Gastrocnemius medialis (tissue), 4 donors: ENCODE measurements at regions not wholly inside any gene's neighbourhood (a gene's known extent, or its start where the extent isn't known, plus 50 kb on each side); places are given as distances from the start of the nearest gene placed in this dataset.

ENCODE experiments used
- ATAC-seq, 2 donors: fragments of 150-250 bp; one replicate each; pipeline ENCODE4 v1.9.1; 2016
- DNase-seq, 2 donors: peaks; one replicate each; pipeline ENCODE4 v3.0.0-alpha.2; 2019
- H3K27ac ChIP-seq, 4 donors: fragments of 200-600 bp; sonication (generic); 1 replicate in 1 of 4; 2 replicates in 3 of 4; pipeline ENCODE4 v1.5.1; 2016 to 2018; ENCODE audit warnings: mild to moderate bottlenecking in 2 of 4, moderate library complexity in 1 of 4
- H3K27me3 ChIP-seq, 3 donors: fragments of 200-600 bp; sonication (generic) in 2 of 3; 1 replicate in 1 of 3; 2 replicates in 2 of 3; pipeline versions ENCODE4 v1.5.1 to v1.6.0; 2016 to 2019; ENCODE audit warnings: mild to moderate bottlenecking in 1 of 3, moderate library complexity in 1 of 3
- H3K36me3 ChIP-seq, 2 donors: fragments of 200-600 bp; sonication (generic) in 1 of 2; one replicate each; pipeline ENCODE4 v1.5.1; 2017 to 2018
- H3K4me1 ChIP-seq, 2 donors: fragments of 200-600 bp; sonication (generic) in 1 of 2; one replicate each; pipeline ENCODE4 v1.5.1; 2016 to 2017; ENCODE audit warnings: mild to moderate bottlenecking in 2 of 2
- H3K4me3 ChIP-seq, 4 donors: fragments of 200-600 bp; sonication (generic) in 3 of 4; 1 replicate in 1 of 4; 2 replicates in 3 of 4; pipeline ENCODE4 v1.5.1; 2016 to 2019; ENCODE audit warnings: mild to moderate bottlenecking in 2 of 4
- H3K9me3 ChIP-seq, 3 donors: fragments of 200-600 bp; sonication (generic) in 2 of 3; 1 replicate in 1 of 3; 2 replicates in 2 of 3; pipeline ENCODE4 v1.5.1; 2016 to 2019
- CTCF ChIP-seq, 5 experiments: fragments of 450-650 bp in 3 of 5; fragments of 200-600 bp in 2 of 5; sonication (generic) in 2 of 5; IDR thresholded peaks in 4 of 5; conservative IDR thresholded peaks in 1 of 5; 1 replicate in 4 of 5; 2 replicates in 1 of 5; pipeline ENCODE4 v1.5.1; 2016 to 2019; ENCODE audit warnings: antibody characterized with exemption in 5 of 5, mild to moderate bottlenecking in 3 of 5, moderate library complexity in 3 of 5
- POLR2A ChIP-seq, 2 donors: fragments of 450-650 bp; IDR thresholded peaks; one replicate each; pipeline ENCODE4 v1.6.1; 2017; ENCODE audit warnings: antibody characterized with exemption in 2 of 2, mild to moderate bottlenecking in 2 of 2, moderate library complexity in 2 of 2
- in situ Hi-C, 4 donors: fragments of 200-750 bp; cut with MboI; loops; one replicate each; pipeline versions ENCODE4 v1.15.0 to v1.8.0; 2017; ENCODE audit warnings: low sequenced_read_pairs in 4 of 4
- intact Hi-C: fragments of 100-400 bp; cut with DNase I; formaldehyde crosslinking; loops from one replicate; pipeline ENCODE4 v1.15.1; 2023; ENCODE audit warnings: low total_unique reads

- H3K27ac ChIP-seq, result no peak overlapping the region
- H3K4me3 ChIP-seq, result no peak overlapping the region
- H3K36me3 ChIP-seq, result no peaks in the 10 kb centered on the region
- H3K9me3 ChIP-seq, result no peaks in the 10 kb centered on the region
- intact Hi-C loops, result no loop called here
- H3K4me1 ChIP-seq, result no peaks in the 10 kb centered on the region
- no peak for ATAC-seq
- TF ChIP-seq CTCF (IDR thresholded peaks at IDR 0.05 in 4 of 5, conservative IDR thresholded peaks at IDR 0.05 in 1 of 5) (no peak), POLR2A (IDR thresholded peaks at IDR 0.05) (no peak)
- no peaks in the 10 kb centered on the region for H3K27me3 ChIP-seq
- no peak for DNase-seq
- in situ Hi-C loops, result no loop called here
Measured at GRCh38 chr18:22080035-22080434, 89.4 kb upstream of the GATA6 start.

GRCh38 chr18:22082408-22082807 lies 87.0 kb upstream of the GATA6 start:
- TF ChIP-seq POLR2A (IDR thresholded peaks at IDR 0.05) (no peak), CTCF (IDR thresholded peaks at IDR 0.05 in 4 of 5, conservative IDR thresholded peaks at IDR 0.05 in 1 of 5) (no peak)
- DNase-seq (no peak), ATAC-seq (no peak)
- Histone ChIP-seq H3K27ac (no peak overlapping the region), H3K36me3 (no peaks in the 10 kb centered on the region), H3K4me1 (no peaks in the 10 kb centered on the region), H3K9me3 (no peaks in the 10 kb centered on the region), H3K27me3 (peaks cover 0 to 3% (median 0%) of the 10 kb centered on the region in 3 donors), H3K4me3 (no peak overlapping the region)
- intact Hi-C loops (no loop called here), in situ Hi-C loops (no loop called here)

GRCh38 chr18:22084547-22084946 lies 84.8 kb upstream of the GATA6 start:
- H3K27me3 ChIP-seq, result peaks cover 0 to 3% (median 0%) of the 10 kb centered on the region in 3 donors
- no peak overlapping the region for H3K4me3 ChIP-seq
- ATAC-seq (no peak), DNase-seq (no peak)
- H3K4me1 ChIP-seq, result no peaks in the 10 kb centered on the region
- TF ChIP-seq CTCF (IDR thresholded peaks at IDR 0.05 in 4 of 5, conservative IDR thresholded peaks at IDR 0.05 in 1 of 5) (no peak), POLR2A (IDR thresholded peaks at IDR 0.05) (no peak)
- no peaks in the 10 kb centered on the region for H3K36me3 ChIP-seq
- intact Hi-C loops, result no loop called here
- H3K9me3 ChIP-seq, result no peaks in the 10 kb centered on the region
- in situ Hi-C loops, result no loop called here
- no peak overlapping the region for H3K27ac ChIP-seq

DNA sequence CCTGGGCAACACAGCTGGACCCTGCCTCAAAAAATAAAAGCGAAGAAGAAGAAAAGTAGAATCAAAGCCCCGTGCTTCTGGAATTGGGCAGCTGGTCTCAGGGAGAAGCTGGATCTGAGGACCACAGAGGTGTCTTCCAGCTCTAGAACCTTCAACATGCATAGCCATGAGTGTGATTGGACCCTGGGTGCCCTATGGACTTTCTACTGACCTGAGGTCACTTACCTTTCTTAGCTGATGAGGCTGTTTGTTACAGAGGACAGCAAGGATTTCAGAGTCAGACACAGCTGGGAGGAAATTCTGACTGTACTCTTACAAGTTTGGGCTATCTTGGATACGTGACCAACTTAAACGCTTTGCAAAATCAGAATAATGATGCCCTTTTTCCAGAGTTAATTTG lies 82.4 kb upstream of the GATA6 start:
- in situ Hi-C loops, result no loop called here
- intact Hi-C loops, result no loop called here

More for the DNA sequence above, 82.4 kb upstream of the GATA6 start:
- H3K4me1 ChIP-seq, result no peaks in the 10 kb centered on the region
- H3K36me3 ChIP-seq, result no peaks in the 10 kb centered on the region
- H3K27me3 ChIP-seq, result peaks cover 0 to 3% (median 0%) of the 10 kb centered on the region in 3 donors
- DNase-seq, result no peak
- no peaks in the 10 kb centered on the region for H3K9me3 ChIP-seq
- H3K27ac ChIP-seq, result no peak overlapping the region
- no peak for ATAC-seq
- no peak overlapping the region for H3K4me3 ChIP-seq
- TF ChIP-seq POLR2A (IDR thresholded peaks at IDR 0.05) (no peak), CTCF (IDR thresholded peaks at IDR 0.05 in 4 of 5, conservative IDR thresholded peaks at IDR 0.05 in 1 of 5) (no peak)
